Stomach (tissue), 4 donors: ENCODE measurements at regions not wholly inside any gene's neighbourhood (a gene's known extent, or its start where the extent isn't known, plus 50 kb on each side); places are given as distances from the start of the nearest gene placed in this dataset.

Experiments used
- POLR2A ChIP-seq, 4 donors: fragments of 450-650 bp; IDR thresholded peaks; one replicate each; pipeline ENCODE4 v1.6.1; 2016; ENCODE audit warnings: antibody characterized with exemption in 4 of 4, control low read depth in 2 of 4, mild to moderate bottlenecking in 1 of 4, moderate library complexity in 1 of 4
- TF ChIP-seq, protein P1 (sequence below), 7 experiments: fragments of 450-650 bp in 4 of 7; fragments of 200-600 bp in 3 of 7; sonication (generic) in 3 of 7; IDR thresholded peaks; one replicate each; pipeline ENCODE4 v1.5.1; 2016 to 2019; ENCODE audit warnings: antibody characterized with exemption in 7 of 7, control low read depth in 2 of 7, mild to moderate bottlenecking in 1 of 7

DNA sequence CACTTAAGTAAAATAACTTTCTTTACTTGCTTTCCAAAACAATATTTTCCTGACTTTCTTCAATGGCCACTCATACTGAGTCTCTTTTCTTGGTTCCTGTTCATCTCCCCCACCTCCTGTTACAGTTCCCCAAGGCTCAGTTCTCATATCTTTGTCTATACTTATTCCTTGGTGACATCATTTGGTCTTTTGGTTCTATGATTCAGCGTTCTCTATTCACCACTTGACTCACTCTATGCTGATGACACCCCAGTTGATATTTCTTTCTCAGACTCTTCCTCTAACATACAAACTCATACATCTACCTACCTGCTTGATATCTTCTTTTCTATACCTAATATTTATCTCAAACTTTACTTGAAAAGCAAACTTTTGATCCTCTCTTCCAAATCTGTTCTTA is 85.0 kb upstream of the P3H2 start:
- no peak for TF ChIP-seq POLR2A (IDR thresholded peaks at IDR 0.05)
- TF ChIP-seq, protein P1, sequence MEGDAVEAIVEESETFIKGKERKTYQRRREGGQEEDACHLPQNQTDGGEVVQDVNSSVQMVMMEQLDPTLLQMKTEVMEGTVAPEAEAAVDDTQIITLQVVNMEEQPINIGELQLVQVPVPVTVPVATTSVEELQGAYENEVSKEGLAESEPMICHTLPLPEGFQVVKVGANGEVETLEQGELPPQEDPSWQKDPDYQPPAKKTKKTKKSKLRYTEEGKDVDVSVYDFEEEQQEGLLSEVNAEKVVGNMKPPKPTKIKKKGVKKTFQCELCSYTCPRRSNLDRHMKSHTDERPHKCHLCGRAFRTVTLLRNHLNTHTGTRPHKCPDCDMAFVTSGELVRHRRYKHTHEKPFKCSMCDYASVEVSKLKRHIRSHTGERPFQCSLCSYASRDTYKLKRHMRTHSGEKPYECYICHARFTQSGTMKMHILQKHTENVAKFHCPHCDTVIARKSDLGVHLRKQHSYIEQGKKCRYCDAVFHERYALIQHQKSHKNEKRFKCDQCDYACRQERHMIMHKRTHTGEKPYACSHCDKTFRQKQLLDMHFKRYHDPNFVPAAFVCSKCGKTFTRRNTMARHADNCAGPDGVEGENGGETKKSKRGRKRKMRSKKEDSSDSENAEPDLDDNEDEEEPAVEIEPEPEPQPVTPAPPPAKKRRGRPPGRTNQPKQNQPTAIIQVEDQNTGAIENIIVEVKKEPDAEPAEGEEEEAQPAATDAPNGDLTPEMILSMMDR (IDR thresholded peaks at IDR 0.05): no peak
